ENCODE measurements at regions not wholly inside any gene's neighbourhood (a gene's known extent, or its start where the extent isn't known, plus 50 kb on each side); places are given as distances from the start of the nearest gene placed in this dataset.

GRCh38 chr9:4933861-4934260 lies 51.2 kb upstream of the JAK2 start (continued):
- TF ChIP-seq CREB1 (CRISPR knock-in tag; IDR thresholded peaks at IDR 0.05; ENCODE audit: low read depth) (no peak), ZNF114 (CRISPR knock-in tag; IDR thresholded peaks at IDR 0.05) (no peak), ZNF331 (CRISPR knock-in tag; IDR thresholded peaks at IDR 0.05; ENCODE audit: low read depth) (no peak)
- TF ChIP-seq, protein P1, sequence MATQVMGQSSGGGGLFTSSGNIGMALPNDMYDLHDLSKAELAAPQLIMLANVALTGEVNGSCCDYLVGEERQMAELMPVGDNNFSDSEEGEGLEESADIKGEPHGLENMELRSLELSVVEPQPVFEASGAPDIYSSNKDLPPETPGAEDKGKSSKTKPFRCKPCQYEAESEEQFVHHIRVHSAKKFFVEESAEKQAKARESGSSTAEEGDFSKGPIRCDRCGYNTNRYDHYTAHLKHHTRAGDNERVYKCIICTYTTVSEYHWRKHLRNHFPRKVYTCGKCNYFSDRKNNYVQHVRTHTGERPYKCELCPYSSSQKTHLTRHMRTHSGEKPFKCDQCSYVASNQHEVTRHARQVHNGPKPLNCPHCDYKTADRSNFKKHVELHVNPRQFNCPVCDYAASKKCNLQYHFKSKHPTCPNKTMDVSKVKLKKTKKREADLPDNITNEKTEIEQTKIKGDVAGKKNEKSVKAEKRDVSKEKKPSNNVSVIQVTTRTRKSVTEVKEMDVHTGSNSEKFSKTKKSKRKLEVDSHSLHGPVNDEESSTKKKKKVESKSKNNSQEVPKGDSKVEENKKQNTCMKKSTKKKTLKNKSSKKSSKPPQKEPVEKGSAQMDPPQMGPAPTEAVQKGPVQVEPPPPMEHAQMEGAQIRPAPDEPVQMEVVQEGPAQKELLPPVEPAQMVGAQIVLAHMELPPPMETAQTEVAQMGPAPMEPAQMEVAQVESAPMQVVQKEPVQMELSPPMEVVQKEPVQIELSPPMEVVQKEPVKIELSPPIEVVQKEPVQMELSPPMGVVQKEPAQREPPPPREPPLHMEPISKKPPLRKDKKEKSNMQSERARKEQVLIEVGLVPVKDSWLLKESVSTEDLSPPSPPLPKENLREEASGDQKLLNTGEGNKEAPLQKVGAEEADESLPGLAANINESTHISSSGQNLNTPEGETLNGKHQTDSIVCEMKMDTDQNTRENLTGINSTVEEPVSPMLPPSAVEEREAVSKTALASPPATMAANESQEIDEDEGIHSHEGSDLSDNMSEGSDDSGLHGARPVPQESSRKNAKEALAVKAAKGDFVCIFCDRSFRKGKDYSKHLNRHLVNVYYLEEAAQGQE (IDR thresholded peaks at IDR 0.05; ENCODE audit: unreplicated experiment), result no peak
- TF ChIP-seq, protein P2, sequence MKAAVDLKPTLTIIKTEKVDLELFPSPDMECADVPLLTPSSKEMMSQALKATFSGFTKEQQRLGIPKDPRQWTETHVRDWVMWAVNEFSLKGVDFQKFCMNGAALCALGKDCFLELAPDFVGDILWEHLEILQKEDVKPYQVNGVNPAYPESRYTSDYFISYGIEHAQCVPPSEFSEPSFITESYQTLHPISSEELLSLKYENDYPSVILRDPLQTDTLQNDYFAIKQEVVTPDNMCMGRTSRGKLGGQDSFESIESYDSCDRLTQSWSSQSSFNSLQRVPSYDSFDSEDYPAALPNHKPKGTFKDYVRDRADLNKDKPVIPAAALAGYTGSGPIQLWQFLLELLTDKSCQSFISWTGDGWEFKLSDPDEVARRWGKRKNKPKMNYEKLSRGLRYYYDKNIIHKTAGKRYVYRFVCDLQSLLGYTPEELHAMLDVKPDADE (IDR thresholded peaks at IDR 0.05), result no peak
- TF ChIP-seq, protein P3, sequence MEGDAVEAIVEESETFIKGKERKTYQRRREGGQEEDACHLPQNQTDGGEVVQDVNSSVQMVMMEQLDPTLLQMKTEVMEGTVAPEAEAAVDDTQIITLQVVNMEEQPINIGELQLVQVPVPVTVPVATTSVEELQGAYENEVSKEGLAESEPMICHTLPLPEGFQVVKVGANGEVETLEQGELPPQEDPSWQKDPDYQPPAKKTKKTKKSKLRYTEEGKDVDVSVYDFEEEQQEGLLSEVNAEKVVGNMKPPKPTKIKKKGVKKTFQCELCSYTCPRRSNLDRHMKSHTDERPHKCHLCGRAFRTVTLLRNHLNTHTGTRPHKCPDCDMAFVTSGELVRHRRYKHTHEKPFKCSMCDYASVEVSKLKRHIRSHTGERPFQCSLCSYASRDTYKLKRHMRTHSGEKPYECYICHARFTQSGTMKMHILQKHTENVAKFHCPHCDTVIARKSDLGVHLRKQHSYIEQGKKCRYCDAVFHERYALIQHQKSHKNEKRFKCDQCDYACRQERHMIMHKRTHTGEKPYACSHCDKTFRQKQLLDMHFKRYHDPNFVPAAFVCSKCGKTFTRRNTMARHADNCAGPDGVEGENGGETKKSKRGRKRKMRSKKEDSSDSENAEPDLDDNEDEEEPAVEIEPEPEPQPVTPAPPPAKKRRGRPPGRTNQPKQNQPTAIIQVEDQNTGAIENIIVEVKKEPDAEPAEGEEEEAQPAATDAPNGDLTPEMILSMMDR (conservative IDR thresholded peaks at IDR 0.05; ENCODE audit: low read depth in 2 of 2), result no peak

GRCh38 chr9:4935001-4935672 lies 49.9 kb upstream of the JAK2 start:
- no peak overlapping the region for H3K4me3 ChIP-seq
- Mint-ChIP-seq H3K9me3 (no peaks in the 10 kb centered on the region), H3K4me1 (no peaks in the 10 kb centered on the region), H3K27ac (no peak overlapping the region), H3K4me3 (no peak overlapping the region), H3K36me3 (ENCODE audit: low read depth) (no peaks in the 10 kb centered on the region), H3K27me3 (ENCODE audit: insufficient read depth, low read depth, poor library complexity) (peaks cover 2% of the 10 kb centered on the region)
- no peak overlapping the region for H3K4me2 ChIP-seq
- H3K36me3 ChIP-seq (ENCODE audit: insufficient read depth), result no peaks in the 10 kb centered on the region
- H3K27ac ChIP-seq (ENCODE audit: low read depth), result no peak overlapping the region
- ATAC-seq (no peak), DNase-seq (ENCODE audit: low spot score) (no peak)
- no peaks in the 10 kb centered on the region for H4K20me1 ChIP-seq (replicated peaks; ENCODE audit: insufficient read depth)
- no peaks in the 10 kb centered on the region for H3K79me2 ChIP-seq (replicated peaks; ENCODE audit: insufficient read depth)
- H3K4me1 ChIP-seq (ENCODE audit: insufficient read depth), result no peaks in the 10 kb centered on the region
- no peaks in the 10 kb centered on the region for H3K9me2 ChIP-seq (ENCODE audit: insufficient read depth)
- no peak overlapping the region for H2AFZ ChIP-seq
- no peaks in the 10 kb centered on the region for H3K27me3 ChIP-seq (ENCODE audit: insufficient read depth)
- no peaks in the 10 kb centered on the region for H3F3A ChIP-seq (replicated peaks; ENCODE audit: low read depth)
- no peak for TF ChIP-seq JUNB (IDR thresholded peaks at IDR 0.05; ENCODE audit: unreplicated experiment)
- TF ChIP-seq EZH2phosphoT487 (IDR thresholded peaks at IDR 0.05; ENCODE audit: unreplicated experiment), result no peak
- TF ChIP-seq EZH2 (IDR thresholded peaks at IDR 0.05; ENCODE audit: low read depth, unreplicated experiment), result no peak
- no peak for TF ChIP-seq ZNF462 (CRISPR knock-in tag; IDR thresholded peaks at IDR 0.05)
- no peak for TF ChIP-seq CREB1 (CRISPR knock-in tag; IDR thresholded peaks at IDR 0.05; ENCODE audit: low read depth)

Measured in GM23338 (cell line).